22Rv1 (cell line): ENCODE measurements at regions not wholly inside any gene's neighbourhood (a gene's known extent, or its start where the extent isn't known, plus 50 kb on each side); places are given as distances from the start of the nearest gene placed in this dataset.

Experiments
- CTCF ChIP-seq: fragments of 450-650 bp; IDR thresholded peaks from 2 replicates; pipeline ENCODE4 v1.5.1; 2017; ENCODE audit warnings: mild to moderate bottlenecking
- ZFX ChIP-seq: fragments of 450-650 bp; IDR thresholded peaks from 2 replicates; pipeline ENCODE4 v1.6.1; 2017; ENCODE audit warnings: antibody characterized with exemption, borderline replicate concordance

- no peak for TF ChIP-seq CTCF
- TF ChIP-seq ZFX = no peak
These were observed 94.5 kb upstream of the WSCD1 start for GRCh38 chr17:5975661-5976060.
